ENCODE measurements at regions not wholly inside any gene's neighbourhood (a gene's known extent, or its start where the extent isn't known, plus 50 kb on each side); places are given as distances from the start of the nearest gene placed in this dataset.
"Not testable (repeated sequence)": the region's sequence is repeated elsewhere in the genome, so short reads cannot be mapped to it uniquely, and the experiment has no call there.

DNA sequence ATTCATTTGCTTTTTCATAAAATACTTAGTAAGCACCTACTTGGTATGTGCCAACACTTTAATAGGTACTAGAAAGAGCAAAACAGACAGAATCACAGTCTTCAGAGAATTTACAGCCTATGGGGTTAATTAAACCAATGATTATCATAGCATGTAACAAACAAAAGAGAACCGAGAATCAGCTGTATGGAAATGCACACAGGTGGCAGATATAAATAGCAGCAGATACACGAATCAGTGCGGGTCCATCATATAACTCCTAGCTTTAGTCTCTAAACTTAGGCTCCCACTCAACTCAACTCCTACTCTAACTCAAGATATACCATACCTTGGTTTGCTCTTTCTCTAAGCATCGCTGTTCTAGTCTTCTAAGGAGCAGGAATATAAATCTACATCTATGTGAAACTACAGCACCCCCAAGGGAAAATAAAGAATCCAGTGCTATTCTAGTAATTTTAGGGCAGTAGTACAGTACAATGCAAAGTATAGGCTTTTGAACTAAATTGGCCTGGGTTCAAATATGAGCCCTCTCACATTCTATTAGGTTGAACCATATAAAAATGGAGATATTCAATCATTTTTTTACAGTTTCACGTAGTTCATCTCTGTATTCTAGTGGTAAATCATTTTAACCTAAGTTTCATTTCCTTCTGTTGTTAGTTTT lies 108.5 kb upstream of the NBPF9 start:
- H3K36me3 Mint-ChIP-seq (ENCODE audit: low read depth); intact Hi-C loops (cut with micrococcal nuclease); H3K4me1 Mint-ChIP-seq; DNase-seq; H3K9me3 Mint-ChIP-seq; CTCF ChIA-PET; H3K27me3 Mint-ChIP-seq; POLR2A ChIA-PET; H3K4me3 Mint-ChIP-seq: not testable (repeated sequence)
- peak overlapping the region; percentile 63 for H3K27ac Mint-ChIP-seq
- ATAC-seq (ENCODE audit: low read depth) = peak; percentile 85

DNA sequence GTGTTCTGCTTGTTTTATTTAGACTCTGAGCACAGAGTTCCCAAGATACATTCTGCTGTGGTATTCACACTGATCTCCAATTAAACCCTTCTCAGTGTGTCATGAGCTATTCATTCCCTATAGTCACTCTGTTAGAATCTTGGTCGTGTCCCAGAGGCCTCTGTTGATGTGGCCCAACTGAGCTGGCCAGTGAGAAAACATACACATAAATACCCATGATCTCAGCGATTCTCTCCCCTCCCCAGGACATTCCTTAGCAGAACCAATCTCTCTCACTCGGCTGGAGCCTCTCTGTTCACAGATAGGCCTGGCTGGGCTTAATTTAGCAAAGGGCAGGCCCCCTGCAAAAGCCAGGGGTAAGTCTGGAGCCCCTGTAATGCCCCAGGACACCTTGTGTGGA lies 109.6 kb upstream of the NBPF9 start:
- H3K9me3 Mint-ChIP-seq; H3K4me1 Mint-ChIP-seq; H3K27me3 Mint-ChIP-seq; H3K27ac Mint-ChIP-seq; ATAC-seq (ENCODE audit: low read depth); CTCF ChIA-PET; H3K36me3 Mint-ChIP-seq (ENCODE audit: low read depth); DNase-seq; intact Hi-C loops (cut with micrococcal nuclease); H3K4me3 Mint-ChIP-seq; POLR2A ChIA-PET: not testable (repeated sequence)

DNA sequence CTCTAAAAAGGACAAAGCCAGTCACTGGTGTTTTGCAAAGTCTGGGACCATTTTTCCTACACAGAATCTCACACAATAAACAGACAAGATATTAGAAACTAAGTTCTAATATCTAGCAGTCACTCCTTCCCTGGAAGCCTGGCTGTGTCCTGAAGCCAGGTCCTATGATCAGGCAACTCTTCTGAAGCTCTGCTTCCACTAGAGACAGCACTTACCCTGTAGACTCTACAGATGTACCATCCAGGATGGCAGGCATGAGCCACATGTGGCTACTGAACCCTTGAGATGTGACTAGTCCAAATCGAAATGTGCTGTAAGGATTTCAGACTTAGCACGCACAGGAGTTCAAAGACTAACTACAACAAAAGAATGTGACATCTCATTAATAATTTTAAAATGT lies 110.3 kb upstream of the NBPF9 start:
- H3K27me3 Mint-ChIP-seq, H3K27ac Mint-ChIP-seq, POLR2A ChIA-PET: not testable (repeated sequence)

DNA sequence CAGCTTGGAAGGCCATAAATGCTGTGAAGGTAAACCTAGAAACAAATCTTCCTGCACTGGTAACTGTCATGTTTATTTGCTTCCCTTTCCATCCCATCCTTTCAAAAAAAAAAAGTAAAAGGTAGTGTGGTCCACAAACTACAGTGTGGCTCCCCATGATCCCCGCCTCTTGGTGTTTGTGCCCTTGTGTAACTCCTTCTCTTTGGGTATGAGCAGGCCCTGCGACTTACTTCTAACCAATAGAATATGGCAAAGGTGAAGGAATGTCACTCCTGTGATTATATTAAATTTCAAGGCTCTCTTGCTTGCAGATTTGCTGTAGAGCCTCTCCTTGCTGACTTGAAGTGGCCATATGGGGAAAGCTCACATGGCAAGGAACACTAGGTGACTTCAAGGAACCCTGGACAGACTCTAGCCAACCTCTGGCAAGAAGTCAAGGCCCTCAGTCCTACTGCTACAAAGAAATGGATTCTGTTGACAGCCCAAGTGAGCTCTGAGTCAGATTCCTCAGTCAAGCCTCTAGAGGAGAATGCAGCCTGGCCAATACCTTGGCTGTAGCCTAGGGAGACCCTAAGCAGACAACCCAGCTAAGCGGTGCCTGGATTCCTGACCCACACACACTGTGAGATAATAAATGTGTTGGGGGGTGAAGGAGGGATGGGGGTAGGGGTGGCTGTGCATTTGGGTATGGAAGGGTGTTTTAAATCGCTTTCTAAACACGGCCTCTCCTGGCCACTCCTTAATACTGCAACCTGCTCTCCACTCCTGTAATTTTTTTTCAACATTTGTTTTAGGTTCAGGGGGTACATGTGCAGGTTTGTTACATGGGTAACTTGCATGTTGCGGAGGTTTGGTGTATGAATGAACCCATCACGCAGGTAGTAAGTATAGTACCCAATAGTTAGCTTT lies 115.0 kb upstream of the NBPF9 start:
- H3K4me1 Mint-ChIP-seq; H3K27ac Mint-ChIP-seq; DNase-seq; POLR2A ChIA-PET; H3K4me3 Mint-ChIP-seq; H3K9me3 Mint-ChIP-seq; H3K36me3 Mint-ChIP-seq (ENCODE audit: low read depth); H3K27me3 Mint-ChIP-seq; CTCF ChIA-PET; intact Hi-C loops (cut with micrococcal nuclease): not testable (repeated sequence)
- ATAC-seq (ENCODE audit: low read depth) = peak; percentile 74

More for the DNA sequence above, 110.3 kb upstream of the NBPF9 start:
- H3K4me3 Mint-ChIP-seq; H3K36me3 Mint-ChIP-seq (ENCODE audit: low read depth); H3K9me3 Mint-ChIP-seq; H3K4me1 Mint-ChIP-seq; intact Hi-C loops (cut with micrococcal nuclease); ATAC-seq (ENCODE audit: low read depth); CTCF ChIA-PET; DNase-seq: not testable (repeated sequence)

DNA sequence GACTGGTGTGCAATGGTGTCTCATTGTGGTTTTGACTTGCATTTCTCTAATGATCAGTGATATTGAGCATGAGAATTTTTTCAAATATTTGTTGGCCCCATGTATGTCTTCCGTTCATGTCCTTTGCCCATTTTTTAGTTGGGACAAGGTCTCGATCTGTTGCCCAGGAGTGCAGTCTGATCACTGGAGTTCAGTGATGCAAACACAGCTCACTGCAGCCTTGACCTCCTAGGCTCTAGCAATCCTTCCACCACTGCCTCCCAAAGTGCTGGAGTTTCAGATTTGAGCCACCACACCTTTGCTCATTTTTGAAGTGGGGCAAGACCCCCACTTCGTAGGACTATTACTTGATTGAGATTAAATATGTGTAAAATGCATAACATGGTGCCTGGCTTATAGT lies 116.2 kb upstream of the NBPF9 start:
- H3K4me1 Mint-ChIP-seq; POLR2A ChIA-PET; H3K36me3 Mint-ChIP-seq (ENCODE audit: low read depth); H3K27ac Mint-ChIP-seq; intact Hi-C loops (cut with micrococcal nuclease); CTCF ChIA-PET; H3K27me3 Mint-ChIP-seq; ATAC-seq (ENCODE audit: low read depth); H3K4me3 Mint-ChIP-seq; DNase-seq; H3K9me3 Mint-ChIP-seq: not testable (repeated sequence)

- H3K27me3 Mint-ChIP-seq; H3K27ac Mint-ChIP-seq; H3K36me3 Mint-ChIP-seq (ENCODE audit: low read depth); DNase-seq; ATAC-seq (ENCODE audit: low read depth); intact Hi-C loops (cut with micrococcal nuclease); H3K4me3 Mint-ChIP-seq; CTCF ChIA-PET; H3K9me3 Mint-ChIP-seq; H3K4me1 Mint-ChIP-seq; POLR2A ChIA-PET: not testable (repeated sequence)
Observed at GRCh38 chr1:149220463-149221074, 117.2 kb upstream of the NBPF9 start.

DNA sequence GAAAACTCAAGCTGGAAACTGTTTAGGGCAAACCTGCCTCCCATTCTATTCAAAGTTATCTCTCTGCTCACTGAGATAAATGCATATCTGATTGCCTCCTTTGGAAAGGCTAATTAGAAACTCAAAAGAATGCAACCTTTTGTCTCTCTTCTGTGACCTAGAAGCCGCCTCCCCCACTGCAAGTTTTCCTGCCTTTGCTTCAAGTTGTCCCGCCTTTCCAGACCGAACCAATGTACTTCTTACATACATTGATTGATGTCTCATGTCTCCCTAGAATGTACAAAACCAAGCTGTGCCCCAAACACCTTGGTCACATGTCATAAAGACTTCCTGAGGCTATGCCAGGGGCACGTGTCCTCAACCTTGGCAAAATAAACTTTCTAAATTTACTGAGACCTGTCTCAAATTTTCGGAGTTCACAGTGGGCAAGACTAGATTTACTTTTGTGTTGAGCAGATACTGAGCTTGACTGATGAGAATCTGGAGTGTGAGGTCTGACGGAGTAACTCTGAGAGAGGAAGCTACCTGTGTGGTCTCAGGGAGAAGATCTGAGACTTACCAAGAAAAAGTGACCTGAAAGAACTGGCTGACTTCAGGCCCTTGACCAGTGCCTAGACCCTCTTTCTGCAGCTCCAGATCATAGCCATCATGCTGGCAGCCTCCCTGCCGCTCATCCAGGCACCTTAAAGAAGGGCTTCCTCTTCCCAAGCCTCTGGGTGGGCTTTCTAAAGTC lies 124.7 kb upstream of the NBPF9 start:
- DNase-seq; H3K27me3 Mint-ChIP-seq; H3K36me3 Mint-ChIP-seq (ENCODE audit: low read depth); intact Hi-C loops (cut with micrococcal nuclease); CTCF ChIA-PET; H3K4me3 Mint-ChIP-seq; H3K9me3 Mint-ChIP-seq; ATAC-seq (ENCODE audit: low read depth); H3K4me1 Mint-ChIP-seq; POLR2A ChIA-PET; H3K27ac Mint-ChIP-seq: not testable (repeated sequence)

- H3K4me1 Mint-ChIP-seq; POLR2A ChIA-PET; H3K9me3 Mint-ChIP-seq; H3K4me3 Mint-ChIP-seq; H3K27ac Mint-ChIP-seq; intact Hi-C loops (cut with micrococcal nuclease); H3K27me3 Mint-ChIP-seq; DNase-seq; CTCF ChIA-PET; H3K36me3 Mint-ChIP-seq (ENCODE audit: low read depth): not testable (repeated sequence)
- peak; percentile 34 for ATAC-seq (ENCODE audit: low read depth)
Observed at GRCh38 chr1:149228672-149229585, 125.6 kb upstream of the NBPF9 start.

DNA sequence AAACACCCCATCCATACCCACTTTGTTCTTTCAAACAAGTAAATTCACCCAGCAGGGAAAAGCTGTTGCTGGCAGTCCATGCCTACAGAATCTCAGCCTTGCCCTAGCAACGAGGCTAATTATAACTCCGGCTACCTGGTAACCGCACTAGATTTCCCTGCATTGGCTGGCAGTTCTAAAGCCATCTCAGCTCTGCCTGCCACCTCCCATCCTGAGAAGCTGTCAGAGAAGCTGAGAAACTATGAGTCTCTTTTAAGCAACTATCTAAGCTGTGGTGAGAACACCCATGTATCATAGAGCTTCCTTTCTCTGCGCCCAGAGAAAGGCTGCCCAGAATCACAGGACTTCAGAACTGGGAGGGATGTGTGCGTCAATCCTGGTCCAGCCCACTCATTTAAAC lies 126.5 kb upstream of the NBPF9 start:
- H3K36me3 Mint-ChIP-seq (ENCODE audit: low read depth); H3K4me3 Mint-ChIP-seq; POLR2A ChIA-PET; ATAC-seq (ENCODE audit: low read depth); DNase-seq; H3K9me3 Mint-ChIP-seq; CTCF ChIA-PET; intact Hi-C loops (cut with micrococcal nuclease); H3K27ac Mint-ChIP-seq; H3K27me3 Mint-ChIP-seq; H3K4me1 Mint-ChIP-seq: not testable (repeated sequence)

DNA sequence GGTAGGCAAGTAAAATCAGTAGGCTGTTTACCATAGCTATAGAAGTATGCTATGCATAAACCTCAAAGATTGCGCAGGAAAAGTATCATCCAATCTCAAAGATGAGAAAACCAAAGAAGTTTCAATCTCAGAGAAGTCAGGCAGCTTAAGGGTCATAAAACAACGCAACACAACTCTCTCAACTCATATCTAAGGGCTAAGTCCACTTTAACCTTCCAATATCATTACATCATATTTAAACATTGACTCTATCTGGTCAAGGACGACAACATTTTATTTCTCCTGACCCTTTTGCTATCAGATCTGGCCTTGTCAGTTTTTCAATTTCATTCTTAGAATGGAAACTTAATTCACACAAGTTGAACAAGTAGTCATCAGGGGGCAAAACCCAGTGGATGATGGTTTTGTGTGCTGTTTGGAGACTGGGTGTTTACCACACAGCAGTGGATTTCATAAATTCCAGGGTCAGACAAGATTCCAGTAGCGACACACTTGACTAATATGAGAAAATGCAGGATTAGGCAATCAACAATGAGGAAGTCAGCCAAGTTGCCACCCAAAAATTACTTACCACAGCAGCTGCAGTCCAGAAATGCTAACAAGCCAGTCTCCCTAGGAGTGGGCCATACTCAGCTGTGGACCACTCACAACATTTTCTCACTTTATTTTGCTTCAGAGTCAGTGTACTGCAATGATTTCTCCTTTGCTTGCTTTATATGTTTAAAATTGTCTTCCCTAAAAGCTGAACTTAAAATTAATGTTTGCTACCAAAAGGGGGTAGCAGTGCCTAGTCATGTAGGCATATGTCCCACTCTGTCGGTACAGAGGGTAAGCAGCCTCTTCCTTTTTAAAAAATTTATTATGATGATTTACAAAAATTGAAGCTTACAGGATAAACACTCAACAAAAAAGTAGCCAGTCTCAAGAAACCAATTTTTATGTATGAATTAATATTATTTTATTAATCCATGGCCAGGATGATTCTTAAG lies 131.9 kb upstream of the NBPF9 start:
- POLR2A ChIA-PET; H3K4me3 Mint-ChIP-seq; DNase-seq; ATAC-seq (ENCODE audit: low read depth); H3K4me1 Mint-ChIP-seq; CTCF ChIA-PET; H3K36me3 Mint-ChIP-seq (ENCODE audit: low read depth); H3K27ac Mint-ChIP-seq; H3K9me3 Mint-ChIP-seq; H3K27me3 Mint-ChIP-seq; intact Hi-C loops (cut with micrococcal nuclease): not testable (repeated sequence)

Measured in activated B cell treated with CpG ODN at 0.5 μM for 24 hours (primary cell).